HepG2 (cell line): ENCODE measurements at regions not wholly inside any gene's neighbourhood (a gene's known extent, or its start where the extent isn't known, plus 50 kb on each side); places are given as distances from the start of the nearest gene placed in this dataset.

Experiments used
- ATAC-seq: fragments of 200-7000 bp; cut with Tn5 transposase; 3 replicates; pipeline ENCODE4 v1.9.1; 2020; ENCODE audit warnings: mild to moderate bottlenecking, moderate library complexity
- BruUV-seq: library from RNA; stranded (reverse); fragments of 400-500 nt; replicated peaks from 2 replicates; lab custom pipeline; 2021; lab: Mats Ljungman, UMichigan
- CTCF ChIA-PET: fragments of 300-600 bp; formaldehyde crosslinking; extraction: SDS; loops from one replicate; lab custom pipeline; 2021; ENCODE audit warnings: low total read pairs, inconsistent platforms, low intra/inter-chr PET ratio; lab: Yijun Ruan, JAX
- POLR2A ChIA-PET: fragments of 350-600 bp; sonication (Branson Sonifier 250); formaldehyde crosslinking; loops from one replicate; lab custom pipeline; 2020; ENCODE audit warnings: antibody characterized with exemption, inconsistent platforms; lab: Yijun Ruan, JAX
- DNase-seq: peaks from one replicate; pipeline ENCODE4 v3.0.0-alpha.2; 2015; ENCODE audit warnings: low spot score
- FAIRE-seq: peaks from 3 replicates; lab custom pipeline; 2011; peaks lifted over from hg19 to GRCh38; lab: Jason Lieb, UNC
- H2AFZ ChIP-seq: one replicate; pipeline ENCODE4 v1.6.1; 2011; ENCODE audit warnings: low read length, inconsistent platforms
- H3K27ac ChIP-seq: fragments of 300-600 bp; 3 replicates; pipeline ENCODE4 v1.8.0; 2011; ENCODE audit warnings: mixed run types, mild to moderate bottlenecking, mixed read lengths, low read length, inconsistent platforms; ENCODE audit not compliant: insufficient read depth; ENCODE audit errors: extremely low read length
- H3K27me3 ChIP-seq, 2 experiments: fragments of 200-600 bp in 1 of 2; 2 replicates in 1 of 2; 3 replicates in 1 of 2; pipeline versions ENCODE4 v1.6.0 to v1.8.0; 2011; ENCODE audit warnings: low read length in 2 of 2, mild to moderate bottlenecking in 2 of 2, moderate library complexity in 2 of 2, inconsistent platforms in 1 of 2; ENCODE audit not compliant: insufficient read depth in 2 of 2, control insufficient read depth in 1 of 2
- H3K36me3 ChIP-seq, 2 experiments: fragments of 200-600 bp in 1 of 2; replicated peaks in 1 of 2; 2 replicates in 1 of 2; 3 replicates in 1 of 2; pipeline versions ENCODE4 v1.5.1 to v1.8.0; 2011; ENCODE audit warnings: low read length in 2 of 2, inconsistent platforms in 1 of 2; ENCODE audit not compliant: insufficient read depth in 2 of 2, control insufficient read depth in 1 of 2
- H3K4me1 ChIP-seq: 2 replicates; pipeline ENCODE4 v1.5.1; 2012; ENCODE audit warnings: low read length, inconsistent platforms; ENCODE audit not compliant: insufficient read depth
- H3K4me2 ChIP-seq: 2 replicates; pipeline ENCODE4 v1.6.0; 2011; ENCODE audit warnings: low read depth, low read length, inconsistent platforms
- H3K4me3 ChIP-seq, 3 experiments: fragments of 200-600 bp in 1 of 3; sonication (generic), shearing (Covaris generic) in 1 of 3; replicated peaks in 1 of 3; 2 replicates each; pipeline ENCODE4 v1.5.1; 2011 to 2016; ENCODE audit warnings: low read length in 3 of 3, inconsistent platforms in 2 of 3, low read depth in 2 of 3, mild to moderate bottlenecking in 2 of 3, control low read depth in 1 of 3, mixed read lengths in 1 of 3; ENCODE audit not compliant: insufficient read depth in 1 of 3
- H3K79me2 ChIP-seq: one replicate; pipeline ENCODE4 v1.6.1; 2011; ENCODE audit warnings: low read length, inconsistent platforms; ENCODE audit not compliant: insufficient read depth
- H3K9ac ChIP-seq: 2 replicates; pipeline ENCODE4 v1.6.0; 2011; ENCODE audit warnings: mild to moderate bottlenecking, low read depth, low read length, inconsistent platforms; ENCODE audit not compliant: insufficient read depth
- H3K9me3 ChIP-seq: 2 replicates; pipeline ENCODE4 v1.5.1; 2012; ENCODE audit warnings: mild to moderate bottlenecking, low read length
- H4K20me1 ChIP-seq: 2 replicates; pipeline ENCODE4 v1.6.0; 2011; ENCODE audit warnings: inconsistent platforms, mild to moderate bottlenecking, low read length, moderate library complexity; ENCODE audit not compliant: insufficient read depth
- FOXP1 ChIP-seq, 2 experiments: fragments of 450-650 bp in 1 of 2; IDR thresholded peaks; 2 replicates each; pipeline ENCODE4 v1.6.1; 2017 to 2018; ENCODE audit warnings: antibody characterized with exemption in 1 of 2
- HDAC6 ChIP-seq: fragments of 200-600 bp; sonication (generic); IDR thresholded peaks from 2 replicates; pipeline ENCODE4 v1.7.0; 2017; ENCODE audit warnings: mild to moderate bottlenecking, antibody characterized with exemption, low read length, low read depth
- JARID2 ChIP-seq: sonication (generic); formaldehyde crosslinking; IDR thresholded peaks from 2 replicates; pipeline ENCODE4 v1.8.1; 2023; ENCODE audit warnings: missing genetic modification reagents, inconsistent platforms; ENCODE audit not compliant: insufficient replicate concordance
- KLF15 ChIP-seq: sonication (generic); formaldehyde crosslinking; IDR thresholded peaks from 2 replicates; pipeline ENCODE4 v1.8.1; 2023; ENCODE audit warnings: borderline replicate concordance, mild to moderate bottlenecking, inconsistent platforms, missing genetic modification reagents, mixed read lengths
- SRY ChIP-seq: sonication (generic); formaldehyde crosslinking; IDR thresholded peaks from 2 replicates; pipeline ENCODE4 v1.8.0; 2022; ENCODE audit warnings: mild to moderate bottlenecking, missing genetic modification reagents
- SYNCRIP ChIP-seq: fragments of 200-400 bp; formaldehyde crosslinking; IDR thresholded peaks from 2 replicates; pipeline ENCODE4 v1.6.1; 2018; ENCODE audit warnings: mild to moderate bottlenecking, low read depth, low read length; ENCODE audit not compliant: insufficient read depth
- U2AF2 ChIP-seq: fragments of 200-400 bp; formaldehyde crosslinking; IDR thresholded peaks from 2 replicates; pipeline ENCODE4 v1.6.1; 2017; ENCODE audit warnings: low read depth, mild to moderate bottlenecking, low read length
- WIZ ChIP-seq: sonication (generic); formaldehyde crosslinking; IDR thresholded peaks from 2 replicates; pipeline ENCODE4 v1.5.1; 2020; ENCODE audit warnings: mild to moderate bottlenecking, missing genetic modification reagents
- ZFP62 ChIP-seq: sonication (generic); formaldehyde crosslinking; IDR thresholded peaks from 2 replicates; pipeline ENCODE4 v1.4.0; 2020; ENCODE audit warnings: missing genetic modification reagents
- ZNF124 ChIP-seq: sonication (generic); formaldehyde crosslinking; IDR thresholded peaks from 2 replicates; pipeline ENCODE4 v1.4.0; 2020; ENCODE audit warnings: missing genetic modification reagents
- ZNF556 ChIP-seq: sonication (generic); formaldehyde crosslinking; IDR thresholded peaks from 2 replicates; pipeline ENCODE4 v1.4.0; 2020; ENCODE audit warnings: mild to moderate bottlenecking, missing genetic modification reagents, borderline replicate concordance
- ZNF75D ChIP-seq: sonication (generic); formaldehyde crosslinking; IDR thresholded peaks from 2 replicates; pipeline ENCODE4 v1.8.1; 2023; ENCODE audit warnings: missing genetic modification reagents, mild to moderate bottlenecking, borderline replicate concordance
- WGBS: methylation state at CpG from one replicate; pipeline ENCODE4 v1.1.6; 2017; ENCODE audit warnings: low lambda C conversion rate; 5-methylcytosine and 5-hydroxymethylcytosine counted together
- in situ Hi-C: cut with HindIII; loops from 2 replicates; pipeline ENCODE4 v1.10.0; 2017; ENCODE audit warnings: low pct_unique_long_range_greater_than_20kb; ENCODE audit not compliant: extremely low pct_ligation_motif_present
- intact Hi-C: fragments of 100-400 bp; cut with micrococcal nuclease; formaldehyde crosslinking; loops from one replicate; pipeline ENCODE4 v1.10.0; 2022; ENCODE audit not compliant: unreplicated experiment
- TF ChIP-seq, protein P1 (sequence below): sonication (generic); formaldehyde crosslinking; IDR thresholded peaks from 2 replicates; pipeline ENCODE4 v1.4.0; 2020; ENCODE audit warnings: missing genetic modification reagents, mild to moderate bottlenecking, borderline replicate concordance
- TF ChIP-seq, protein P2 (sequence below), 2 experiments: fragments of 450-650 bp in 1 of 2; sonication (generic) in 1 of 2; formaldehyde crosslinking; IDR thresholded peaks; 2 replicates each; pipeline versions ENCODE4 v1.5.0 to v1.8.0; 2020 to 2022; ENCODE audit warnings: mild to moderate bottlenecking in 1 of 2, missing genetic modification reagents in 1 of 2
- TF ChIP-seq, protein P3 (sequence below): sonication (generic); formaldehyde crosslinking; IDR thresholded peaks from 2 replicates; pipeline ENCODE4 v1.4.0; 2020; ENCODE audit warnings: low read depth, mild to moderate bottlenecking, missing genetic modification reagents

DNA sequence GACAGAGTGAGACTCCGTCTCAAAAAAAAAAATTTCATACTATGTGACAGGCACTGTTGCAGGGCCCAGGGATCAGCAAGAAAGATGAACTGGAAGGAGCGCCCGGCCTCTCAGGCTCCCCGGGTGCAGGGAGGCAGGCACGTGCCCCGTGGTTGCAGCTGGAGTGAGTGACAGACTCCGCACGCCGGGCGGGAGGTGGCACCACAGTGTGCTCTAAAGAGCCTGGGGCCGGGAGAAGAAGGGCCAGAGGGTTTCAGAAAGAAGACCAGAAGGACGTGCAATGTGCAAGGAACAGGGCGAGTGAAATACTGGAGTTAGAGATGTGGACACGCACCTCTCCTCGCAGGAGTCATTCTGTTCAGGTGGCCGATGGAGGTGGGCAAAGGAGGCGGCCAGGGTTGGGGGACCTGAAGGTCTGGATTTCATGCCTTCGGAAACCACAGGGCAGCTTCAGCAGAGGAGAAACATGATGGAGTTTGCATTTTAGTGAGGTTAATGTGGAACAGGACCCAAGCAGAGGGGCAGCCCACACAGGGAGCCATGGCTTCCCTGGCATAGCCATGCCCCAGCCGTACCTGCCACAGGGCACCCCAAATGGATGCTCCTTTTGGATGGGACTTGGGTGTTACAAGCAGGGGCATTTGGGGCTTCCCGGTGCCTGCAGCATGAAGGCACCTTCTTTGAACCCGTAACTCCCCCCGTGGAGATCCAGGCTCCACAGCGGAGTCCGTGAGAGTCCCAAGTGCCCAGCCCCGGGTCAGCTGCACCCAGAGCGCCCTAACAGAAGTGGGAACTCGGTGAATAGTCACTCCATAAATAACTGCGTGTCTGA, 226.2 kb downstream of the ERMARD start (continued):
- no peak for TF ChIP-seq ZNF75D (CRISPR knock-in tag)
- TF ChIP-seq HDAC6 = no peak
- TF ChIP-seq, protein P1, sequence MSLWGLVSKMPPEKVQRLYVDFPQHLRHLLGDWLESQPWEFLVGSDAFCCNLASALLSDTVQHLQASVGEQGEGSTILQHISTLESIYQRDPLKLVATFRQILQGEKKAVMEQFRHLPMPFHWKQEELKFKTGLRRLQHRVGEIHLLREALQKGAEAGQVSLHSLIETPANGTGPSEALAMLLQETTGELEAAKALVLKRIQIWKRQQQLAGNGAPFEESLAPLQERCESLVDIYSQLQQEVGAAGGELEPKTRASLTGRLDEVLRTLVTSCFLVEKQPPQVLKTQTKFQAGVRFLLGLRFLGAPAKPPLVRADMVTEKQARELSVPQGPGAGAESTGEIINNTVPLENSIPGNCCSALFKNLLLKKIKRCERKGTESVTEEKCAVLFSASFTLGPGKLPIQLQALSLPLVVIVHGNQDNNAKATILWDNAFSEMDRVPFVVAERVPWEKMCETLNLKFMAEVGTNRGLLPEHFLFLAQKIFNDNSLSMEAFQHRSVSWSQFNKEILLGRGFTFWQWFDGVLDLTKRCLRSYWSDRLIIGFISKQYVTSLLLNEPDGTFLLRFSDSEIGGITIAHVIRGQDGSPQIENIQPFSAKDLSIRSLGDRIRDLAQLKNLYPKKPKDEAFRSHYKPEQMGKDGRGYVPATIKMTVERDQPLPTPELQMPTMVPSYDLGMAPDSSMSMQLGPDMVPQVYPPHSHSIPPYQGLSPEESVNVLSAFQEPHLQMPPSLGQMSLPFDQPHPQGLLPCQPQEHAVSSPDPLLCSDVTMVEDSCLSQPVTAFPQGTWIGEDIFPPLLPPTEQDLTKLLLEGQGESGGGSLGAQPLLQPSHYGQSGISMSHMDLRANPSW (CRISPR knock-in tag) = no peak
- TF ChIP-seq, protein P2, sequence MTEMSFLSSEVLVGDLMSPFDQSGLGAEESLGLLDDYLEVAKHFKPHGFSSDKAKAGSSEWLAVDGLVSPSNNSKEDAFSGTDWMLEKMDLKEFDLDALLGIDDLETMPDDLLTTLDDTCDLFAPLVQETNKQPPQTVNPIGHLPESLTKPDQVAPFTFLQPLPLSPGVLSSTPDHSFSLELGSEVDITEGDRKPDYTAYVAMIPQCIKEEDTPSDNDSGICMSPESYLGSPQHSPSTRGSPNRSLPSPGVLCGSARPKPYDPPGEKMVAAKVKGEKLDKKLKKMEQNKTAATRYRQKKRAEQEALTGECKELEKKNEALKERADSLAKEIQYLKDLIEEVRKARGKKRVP (CRISPR knock-in tag; IDR thresholded peaks at IDR 0.05) = no peak
- TF ChIP-seq SRY (CRISPR knock-in tag) = no peak
- TF ChIP-seq ZNF124 = no peak

DNA sequence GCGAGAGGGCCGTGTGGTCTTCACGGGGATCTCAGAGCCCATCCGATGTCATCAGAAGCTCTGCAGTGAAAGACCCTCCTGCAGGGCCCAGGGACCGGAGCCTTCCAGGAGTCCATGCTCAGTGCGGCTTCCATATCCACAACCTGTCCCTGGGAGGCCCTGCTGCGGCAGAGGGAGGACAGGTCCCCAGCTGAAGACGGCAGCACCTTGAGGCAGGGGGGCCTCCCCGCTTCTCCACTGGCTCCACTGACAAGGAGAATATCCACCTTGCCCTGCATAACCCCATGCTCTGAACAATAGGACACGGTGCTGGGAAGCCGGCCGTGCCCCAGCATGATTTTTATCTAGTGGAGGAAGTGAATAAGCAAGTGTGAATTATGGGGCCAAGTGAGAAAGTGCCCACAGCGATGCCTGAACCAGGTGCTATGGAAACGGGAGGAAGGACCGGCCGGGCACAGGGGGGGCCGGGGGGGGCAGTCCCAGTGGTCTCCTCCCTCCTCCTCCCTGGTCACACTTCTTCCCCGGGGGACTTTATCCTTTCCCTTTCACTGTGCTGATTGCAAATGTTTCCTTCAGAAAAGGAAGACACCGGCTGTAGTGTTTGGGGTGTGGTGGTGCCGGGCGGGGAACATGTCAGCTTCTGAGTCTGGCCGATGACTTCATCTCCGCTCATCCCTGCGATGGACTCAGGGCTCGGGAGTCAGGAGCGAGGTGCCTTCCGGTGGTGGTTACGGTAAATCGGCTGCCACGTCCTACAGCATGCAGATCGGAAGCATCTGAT, 225.1 kb downstream of the ERMARD start:
- DNase-seq (no peak), ATAC-seq (no peak; the same call in 2 of the 3 replicates), FAIRE-seq (no peak)
- 20% methylated on average over 27 of the region's 31 CpGs for WGBS
- intact Hi-C loops (no loop called here), in situ Hi-C loops (no loop called here)
- Histone ChIP-seq H3K9me3 (no peaks in the 10 kb centered on the region), H3K4me1 (no peaks in the 10 kb centered on the region), H3K4me2 (no peak overlapping the region), H4K20me1 (no peaks in the 10 kb centered on the region), H3K4me3 (no peak overlapping the region), H3K36me3 (no peaks in the 10 kb centered on the region), H2AFZ (no peak overlapping the region), H3K27ac (no peak overlapping the region), H3K9ac (no peak overlapping the region), H3K27me3 (peaks cover 21 to 64% of the 10 kb centered on the region in 2 experiments), H3K79me2 (no peaks in the 10 kb centered on the region)
- BruUV-seq = no TSS peak
- CTCF ChIA-PET = no interaction called here
- POLR2A ChIA-PET = no interaction called here
- TF ChIP-seq KLF15 (CRISPR knock-in tag) (no peak), FOXP1 (IDR thresholded peaks at IDR 0.05) (no peak), FOXP1 (CRISPR knock-in tag; IDR thresholded peaks at IDR 0.05) (no peak), U2AF2 (no peak), SYNCRIP (no peak), ZFP62 (CRISPR knock-in tag) (no peak), JARID2 (CRISPR knock-in tag) (no peak), WIZ (CRISPR knock-in tag) (no peak), ZNF556 (CRISPR knock-in tag) (no peak)
- TF ChIP-seq, protein P3, sequence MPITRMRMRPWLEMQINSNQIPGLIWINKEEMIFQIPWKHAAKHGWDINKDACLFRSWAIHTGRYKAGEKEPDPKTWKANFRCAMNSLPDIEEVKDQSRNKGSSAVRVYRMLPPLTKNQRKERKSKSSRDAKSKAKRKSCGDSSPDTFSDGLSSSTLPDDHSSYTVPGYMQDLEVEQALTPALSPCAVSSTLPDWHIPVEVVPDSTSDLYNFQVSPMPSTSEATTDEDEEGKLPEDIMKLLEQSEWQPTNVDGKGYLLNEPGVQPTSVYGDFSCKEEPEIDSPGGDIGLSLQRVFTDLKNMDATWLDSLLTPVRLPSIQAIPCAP = no peak
